GM23248 (cell line): ENCODE measurements at regions not wholly inside any gene's neighbourhood (a gene's known extent, or its start where the extent isn't known, plus 50 kb on each side); places are given as distances from the start of the nearest gene placed in this dataset.
"Not testable (repeated sequence)": the region's sequence is repeated elsewhere in the genome, so short reads cannot be mapped to it uniquely, and the experiment has no call there.

Experiments
- DNase-seq: peaks from one replicate; pipeline ENCODE4 v3.0.0-alpha.2; 2015
- H2AFZ ChIP-seq: fragments of 200-600 bp; sonication (generic); 2 replicates; pipeline ENCODE4 v1.6.1; 2016; ENCODE audit warnings: antibody characterized with exemption
- H3F3A ChIP-seq: fragments of 200-600 bp; sonication (generic); 2 replicates; pipeline ENCODE4 v1.6.1; 2016; ENCODE audit warnings: mild to moderate bottlenecking, antibody characterized with exemption, mixed run types; ENCODE audit not compliant: insufficient read depth
- H3K27ac ChIP-seq: fragments of 200-600 bp; sonication (generic); 2 replicates; pipeline ENCODE4 v1.5.1; 2016; ENCODE audit warnings: mild to moderate bottlenecking
- H3K27me3 ChIP-seq: fragments of 200-600 bp; sonication (generic); replicated peaks from 2 replicates; pipeline ENCODE4 v1.6.1; 2016; ENCODE audit warnings: mild to moderate bottlenecking; ENCODE audit not compliant: insufficient read depth
- H3K36me3 ChIP-seq: fragments of 200-600 bp; sonication (generic); 2 replicates; pipeline ENCODE4 v1.6.1; 2016; ENCODE audit warnings: low read depth, mild to moderate bottlenecking
- H3K4me1 ChIP-seq: fragments of 200-600 bp; sonication (generic); 2 replicates; pipeline ENCODE4 v1.6.1; 2016; ENCODE audit warnings: mild to moderate bottlenecking; ENCODE audit not compliant: insufficient read depth
- H3K4me2 ChIP-seq: fragments of 200-600 bp; sonication (generic); one replicate; pipeline ENCODE4 v1.6.1; 2016; ENCODE audit warnings: mild to moderate bottlenecking; ENCODE audit not compliant: unreplicated experiment
- H3K4me3 ChIP-seq: fragments of 200-600 bp; sonication (generic); 2 replicates; pipeline ENCODE4 v1.5.1; 2016; ENCODE audit warnings: mild to moderate bottlenecking
- H3K79me2 ChIP-seq: fragments of 200-600 bp; sonication (generic); 2 replicates; pipeline ENCODE4 v1.6.1; 2016; ENCODE audit warnings: mild to moderate bottlenecking; ENCODE audit not compliant: insufficient read depth
- H3K9ac ChIP-seq: fragments of 200-600 bp; sonication (generic); 2 replicates; pipeline ENCODE4 v1.6.1; 2016; ENCODE audit warnings: mild to moderate bottlenecking
- H3K9me2 ChIP-seq: fragments of 200-600 bp; sonication (generic); 2 replicates; pipeline ENCODE4 v1.6.1; 2016; ENCODE audit warnings: mixed run types, mild to moderate bottlenecking, moderate library complexity; ENCODE audit not compliant: insufficient read depth
- H3K9me3 ChIP-seq: fragments of 200-600 bp; sonication (generic); one replicate; pipeline ENCODE4 v1.6.1; 2017; ENCODE audit warnings: low read depth
- H4K20me1 ChIP-seq: fragments of 200-600 bp; sonication (generic); 2 replicates; pipeline ENCODE4 v1.6.0; 2016; ENCODE audit not compliant: insufficient read depth
- WGBS, 2 experiments: methylation state at CpG; one replicate each; pipeline ENCODE4 v1.1.6; 2015 to 2017; ENCODE audit warnings: low lambda C conversion rate in 2 of 2, low coverage in 1 of 2; ENCODE audit errors: missing lambda C conversion rate in 2 of 2; 5-methylcytosine and 5-hydroxymethylcytosine counted together
- in situ Hi-C: fragments of 300-500 bp; cut with MboI; formaldehyde crosslinking; loops from 2 replicates; pipeline ENCODE4 v1.15.0; 2020

DNA sequence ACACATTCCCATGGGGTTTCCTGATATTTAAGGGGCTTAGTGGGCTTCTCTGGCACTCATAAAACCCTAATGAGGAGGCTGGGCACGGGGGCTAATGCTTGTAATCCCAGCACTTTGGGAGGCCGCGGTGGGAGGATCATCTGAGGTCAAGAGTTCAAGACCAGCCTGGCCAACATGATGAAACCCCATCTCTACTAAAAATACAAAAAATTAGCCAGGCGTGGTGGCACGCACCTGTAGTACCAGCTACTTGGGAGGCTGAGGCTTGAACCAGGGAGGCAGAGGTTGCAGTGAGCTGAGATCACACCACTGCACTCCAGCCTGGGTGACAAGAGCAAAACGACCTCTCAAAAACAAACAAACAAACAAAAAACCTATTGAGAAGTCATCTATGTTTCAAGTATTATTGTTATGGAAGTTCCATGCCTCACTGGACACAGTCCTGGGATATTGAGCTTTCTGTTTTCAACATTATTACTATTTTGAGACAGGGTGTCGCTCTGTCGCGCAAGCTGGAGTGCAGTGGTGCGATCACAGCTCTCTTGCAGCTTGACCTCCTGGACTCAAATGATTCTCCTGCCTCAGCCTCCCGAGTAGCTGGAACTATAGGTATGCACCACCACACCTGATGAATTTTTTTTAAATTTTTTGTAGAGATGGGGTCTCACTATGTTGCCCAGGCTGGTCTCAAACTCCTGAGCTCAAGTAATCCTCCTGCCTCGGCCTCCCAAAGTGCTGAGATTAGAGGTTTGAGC lies 297.9 kb downstream of the GOLGA6L6 start:
- H3K4me1 ChIP-seq, H3F3A ChIP-seq, H3K9ac ChIP-seq, H3K36me3 ChIP-seq, H3K9me2 ChIP-seq, H4K20me1 ChIP-seq, H3K27ac ChIP-seq, in situ Hi-C loops, H3K9me3 ChIP-seq, H3K27me3 ChIP-seq, H3K79me2 ChIP-seq, H3K4me3 ChIP-seq, H3K4me2 ChIP-seq, H2AFZ ChIP-seq, DNase-seq: not testable (repeated sequence)
- 33 to 34% methylated on average over 12 of the region's 12 CpGs for WGBS, 2 experiments

DNA sequence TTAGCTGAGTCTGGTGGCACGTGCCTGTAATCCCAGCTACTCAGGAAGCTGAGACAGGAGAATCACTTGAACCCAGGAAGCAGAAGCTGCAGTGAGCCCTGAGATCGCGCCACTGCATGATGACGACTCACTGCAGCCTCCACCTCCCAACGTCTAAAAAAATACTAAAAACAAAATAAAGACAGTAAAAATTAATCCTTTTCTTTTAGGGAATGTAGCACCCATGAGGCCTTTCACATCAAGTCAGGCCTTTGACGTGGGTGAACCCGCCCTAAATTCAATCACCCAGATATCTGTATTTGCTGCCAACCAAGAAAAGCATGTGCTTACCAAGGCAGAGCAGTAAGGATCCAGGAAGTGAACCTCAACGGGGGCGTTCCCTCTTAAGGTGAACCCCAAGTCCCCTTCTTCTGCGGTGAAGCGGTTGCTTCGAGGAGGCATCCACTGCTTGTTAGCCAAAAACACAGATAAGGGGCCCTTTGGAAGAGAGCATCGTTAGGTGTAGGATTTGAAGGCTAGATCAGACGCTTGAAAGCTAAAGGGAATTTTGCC lies 301.2 kb downstream of the GOLGA6L6 start:
- H3K9ac ChIP-seq, H3K27me3 ChIP-seq, H3K9me3 ChIP-seq, H3K4me3 ChIP-seq, H3K79me2 ChIP-seq, H3K36me3 ChIP-seq, H2AFZ ChIP-seq, DNase-seq, H3K4me1 ChIP-seq, H4K20me1 ChIP-seq, H3K9me2 ChIP-seq, H3F3A ChIP-seq, H3K4me2 ChIP-seq, in situ Hi-C loops, H3K27ac ChIP-seq: not testable (repeated sequence)
- WGBS, 2 experiments = 43 to 46% methylated on average over 14 of the region's 14 CpGs

DNA sequence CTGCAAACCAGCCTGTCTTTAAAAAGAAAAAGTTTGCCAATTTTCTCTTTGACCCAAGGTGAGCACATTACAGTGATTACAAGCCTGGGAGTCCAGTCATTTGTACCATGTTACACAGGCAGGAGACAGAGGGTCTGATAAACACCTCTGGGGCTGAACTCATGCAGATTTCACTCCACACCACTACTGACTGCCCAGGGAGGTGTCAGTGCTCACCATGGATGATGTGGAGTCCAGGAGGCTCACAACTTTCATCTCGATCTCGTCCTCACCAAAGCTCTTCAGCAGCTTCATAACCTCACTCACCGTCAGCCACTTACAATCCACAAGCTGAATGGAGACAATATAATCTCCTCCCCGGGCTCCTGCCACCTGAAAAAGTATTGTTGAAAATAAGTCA lies 302.4 kb downstream of the GOLGA6L6 start:
- H3K4me1 ChIP-seq, DNase-seq, H2AFZ ChIP-seq, H3F3A ChIP-seq, H3K9me2 ChIP-seq, H3K9ac ChIP-seq, in situ Hi-C loops, H3K27ac ChIP-seq, H3K4me2 ChIP-seq, H3K9me3 ChIP-seq, H4K20me1 ChIP-seq, H3K36me3 ChIP-seq, H3K27me3 ChIP-seq, H3K79me2 ChIP-seq, H3K4me3 ChIP-seq: not testable (repeated sequence)
- WGBS, 2 experiments = 36 to 38% methylated on average over 4 of the region's 4 CpGs

GRCh38 chr15:20237256-20238020 lies 304.2 kb downstream of the GOLGA6L6 start:
- DNase-seq, H3K9me2 ChIP-seq, H3K9me3 ChIP-seq, H3F3A ChIP-seq, H3K4me3 ChIP-seq, in situ Hi-C loops, H3K79me2 ChIP-seq, H3K4me2 ChIP-seq, H3K36me3 ChIP-seq, H3K9ac ChIP-seq, H4K20me1 ChIP-seq, H3K27ac ChIP-seq, H3K27me3 ChIP-seq, H2AFZ ChIP-seq, H3K4me1 ChIP-seq: not testable (repeated sequence)
- 26 to 32% methylated on average over 12 to 13 of the region's 13 CpGs for WGBS, 2 experiments

GRCh38 chr15:20235728-20236127 lies 305.9 kb downstream of the GOLGA6L6 start:
- WGBS, 2 experiments = 23 to 32% methylated on average over 5 to 6 of the region's 6 CpGs
- in situ Hi-C loops, H3K4me1 ChIP-seq, DNase-seq, H3K27ac ChIP-seq, H3K36me3 ChIP-seq, H3K4me3 ChIP-seq, H3K27me3 ChIP-seq, H3K4me2 ChIP-seq, H3K9me2 ChIP-seq, H3K9ac ChIP-seq, H3K9me3 ChIP-seq, H4K20me1 ChIP-seq, H2AFZ ChIP-seq, H3K79me2 ChIP-seq, H3F3A ChIP-seq: not testable (repeated sequence)

GRCh38 chr15:20234006-20234540 lies 307.5 kb downstream of the GOLGA6L6 start:
- H3K4me2 ChIP-seq, H3K9ac ChIP-seq, H3K4me3 ChIP-seq, H3K27me3 ChIP-seq, H3K36me3 ChIP-seq, DNase-seq, H4K20me1 ChIP-seq, H2AFZ ChIP-seq, H3K27ac ChIP-seq, H3K9me2 ChIP-seq, H3K9me3 ChIP-seq, H3K79me2 ChIP-seq, H3K4me1 ChIP-seq, in situ Hi-C loops, H3F3A ChIP-seq: not testable (repeated sequence)
- 25 to 29% methylated on average over 12 of the region's 12 CpGs for WGBS, 2 experiments

DNA sequence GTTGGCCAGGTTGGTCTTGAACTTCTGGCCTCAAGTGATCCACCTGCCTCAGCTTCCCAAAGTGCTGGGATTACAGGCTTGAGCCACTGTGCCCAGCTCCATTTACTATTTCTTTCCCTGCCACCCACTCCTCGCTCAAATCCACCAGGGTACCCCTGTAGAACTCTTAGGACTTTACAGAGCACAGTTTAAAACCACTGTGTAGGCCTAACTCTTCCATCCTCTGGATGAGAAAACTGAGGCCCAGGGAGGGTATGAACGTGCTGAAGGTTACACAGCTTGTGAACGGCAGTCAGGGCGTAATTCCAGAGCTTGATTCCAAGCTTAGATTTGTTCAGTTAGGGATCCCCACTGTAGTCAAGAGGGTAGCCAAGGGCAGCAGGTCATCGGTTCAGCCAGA lies 309.1 kb downstream of the GOLGA6L6 start:
- H3K4me1 ChIP-seq, H3K9me3 ChIP-seq, H4K20me1 ChIP-seq, H2AFZ ChIP-seq, H3K9ac ChIP-seq, H3K4me2 ChIP-seq, H3F3A ChIP-seq, H3K27me3 ChIP-seq, in situ Hi-C loops, H3K4me3 ChIP-seq, H3K79me2 ChIP-seq, H3K27ac ChIP-seq, H3K36me3 ChIP-seq, DNase-seq, H3K9me2 ChIP-seq: not testable (repeated sequence)
- WGBS, 2 experiments = 10 to 13% methylated on average over 5 of the region's 5 CpGs
